CD4-positive, alpha-beta T cell treated with Interleukin-10 for 1 hour (primary cell): ENCODE measurements at regions not wholly inside any gene's neighbourhood (a gene's known extent, or its start where the extent isn't known, plus 50 kb on each side); places are given as distances from the start of the nearest gene placed in this dataset.
A peak's percentile ranks its signal among the peaks of the same experiment; 100 is the strongest.

Source experiments
- DNase-seq: peaks from one replicate; pipeline ENCODE4 v3.0.0-alpha.2; 2020

DNA sequence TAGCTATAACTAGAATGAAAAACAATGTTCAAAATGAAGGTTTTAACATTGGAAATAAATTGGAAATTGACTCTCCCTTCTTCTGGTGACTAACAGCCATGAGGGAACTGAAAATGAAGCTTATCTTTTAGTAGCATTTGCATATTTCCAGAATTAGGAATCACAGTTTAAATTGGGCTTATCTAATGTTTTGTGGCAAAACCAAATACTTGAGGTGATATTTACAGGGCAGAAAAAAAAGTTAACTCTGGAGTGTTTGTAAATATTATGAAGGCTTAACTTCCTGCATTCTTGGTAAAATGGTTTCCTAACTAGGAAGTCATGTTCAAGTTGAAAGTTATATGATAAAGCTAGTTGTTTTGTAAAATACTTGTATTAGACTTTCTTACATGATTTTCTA, 96.4 kb upstream of the SOX9 start:
- no peak for DNase-seq

DNA sequence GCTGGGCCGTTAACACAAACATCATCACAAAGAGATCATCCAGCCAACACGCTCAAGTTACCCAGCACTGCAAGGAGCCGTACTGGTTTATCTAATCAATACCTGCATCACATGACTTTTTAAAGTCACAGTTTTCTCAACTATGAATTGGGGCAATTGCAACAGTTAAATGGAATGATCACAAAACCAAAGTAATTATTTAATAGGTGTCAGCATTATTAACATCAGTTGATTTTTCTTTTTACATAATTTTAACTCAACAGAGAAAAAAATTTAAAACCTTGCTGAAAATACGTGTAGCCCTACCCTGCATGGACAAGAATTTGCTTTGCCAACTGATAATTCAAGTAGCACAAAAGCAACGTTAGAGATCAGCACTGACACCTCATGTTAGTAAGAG, 95.7 kb upstream of the SOX9 start:
- DNase-seq, result no peak

DNA sequence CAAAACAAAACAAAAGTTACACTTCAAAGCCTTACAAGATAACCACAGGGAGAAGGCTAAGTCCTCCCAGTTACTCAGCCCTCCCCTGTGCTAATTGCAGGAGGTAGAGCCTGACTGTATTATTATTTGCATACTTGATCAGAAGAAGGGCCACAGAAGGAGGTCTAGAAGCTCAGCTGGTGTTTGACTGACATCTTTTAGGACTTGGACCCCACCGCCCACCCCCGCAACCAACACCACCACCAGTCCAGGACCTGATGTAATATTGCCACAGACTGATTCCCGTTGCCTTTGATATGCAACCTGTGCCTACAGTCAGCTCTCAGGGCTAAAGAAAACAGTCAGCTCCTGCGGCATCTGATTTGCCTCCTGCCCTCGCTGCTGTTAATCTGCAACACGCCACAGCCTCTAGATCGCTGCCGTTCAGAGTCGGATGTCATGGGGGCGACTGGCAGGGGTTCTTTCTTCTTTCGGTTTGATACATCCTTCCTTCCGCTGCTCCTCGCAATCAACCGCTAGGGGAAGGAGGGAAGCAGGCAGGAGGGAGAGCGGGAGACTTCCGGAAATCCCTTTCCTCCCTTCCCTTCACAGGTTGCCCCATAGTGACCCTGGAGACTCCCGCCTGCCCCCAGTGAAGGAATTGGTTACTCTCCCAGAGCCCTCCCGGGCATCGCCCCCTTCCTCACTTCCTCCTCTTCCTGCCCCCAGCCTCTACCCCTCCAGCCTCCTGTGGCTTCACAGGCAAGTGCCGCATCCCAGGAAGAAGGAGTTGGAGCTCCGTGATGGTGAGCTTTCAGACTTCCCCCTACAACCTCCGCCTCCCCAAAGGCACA, 90.5 kb upstream of the SOX9 start:
- DNase-seq, result peak; percentile 19

DNA sequence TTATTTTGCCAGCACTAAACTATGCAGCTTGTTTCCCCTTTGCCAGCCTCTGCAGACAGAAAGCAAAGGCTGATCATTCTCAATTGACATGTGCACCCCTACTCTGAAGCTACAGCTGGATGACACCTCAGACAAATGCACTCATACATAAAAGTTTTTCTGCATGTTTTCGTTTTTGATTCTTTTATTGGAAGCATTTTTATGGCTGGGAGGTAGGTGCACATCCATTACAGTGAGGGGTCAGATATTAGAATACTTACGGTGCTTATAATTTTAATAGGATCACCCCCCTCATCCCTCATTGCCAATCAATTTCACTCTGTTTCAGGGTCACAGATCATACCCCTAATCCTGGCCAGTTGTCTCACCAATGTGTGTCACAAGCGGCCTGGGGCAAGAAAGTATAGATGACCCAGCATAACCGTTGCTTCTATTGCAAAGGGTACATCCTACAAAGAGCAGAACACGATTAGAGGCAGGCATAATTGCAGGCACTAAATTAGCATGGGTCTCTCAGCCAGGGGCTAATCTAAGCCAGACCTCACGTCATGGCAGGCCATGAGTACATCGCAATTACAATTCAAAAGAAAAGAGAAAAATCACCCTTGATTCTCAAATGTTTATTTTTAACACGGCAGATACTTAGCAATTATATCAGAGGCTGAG, 89.5 kb upstream of the SOX9 start:
- DNase-seq, result no peak

DNA sequence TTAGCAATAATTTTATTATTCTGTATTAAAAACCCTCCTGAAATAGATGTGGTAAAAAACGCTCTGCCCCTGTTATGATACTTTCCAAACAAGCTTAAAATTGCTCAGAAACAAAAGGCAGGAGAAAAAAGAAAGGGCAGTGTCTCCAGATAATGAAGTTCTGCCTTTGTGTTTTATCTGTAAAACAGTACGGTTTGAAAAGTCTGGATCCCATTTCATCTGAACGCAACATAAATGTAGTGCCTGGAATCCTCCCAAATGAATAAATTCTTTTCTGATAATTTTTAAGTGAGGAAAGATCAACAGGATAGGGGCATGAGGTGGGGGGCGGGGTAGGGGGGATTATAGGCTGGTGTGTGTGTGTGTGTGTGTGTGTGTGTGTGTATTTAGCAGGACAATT, 87.5 kb upstream of the SOX9 start:
- no peak for DNase-seq

DNA sequence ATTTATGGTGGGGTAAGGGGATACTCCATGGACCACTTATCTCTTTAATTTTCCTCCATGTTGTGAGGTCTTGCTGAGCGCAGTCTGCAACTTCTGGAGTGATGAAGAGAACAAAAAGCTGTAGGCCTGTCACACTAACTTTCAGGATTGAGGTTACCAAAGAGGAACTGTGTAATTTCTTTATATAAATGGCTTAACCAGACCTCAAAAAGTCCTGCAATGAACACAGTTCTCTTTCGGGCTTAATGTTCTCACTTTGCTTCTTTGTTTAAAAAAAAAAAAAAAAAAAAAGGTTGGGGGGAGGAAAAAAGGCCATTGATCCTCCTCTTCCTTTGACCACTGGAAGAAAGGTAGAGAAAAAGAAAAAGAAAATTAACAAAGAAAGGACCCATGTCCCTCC, 86.8 kb upstream of the SOX9 start:
- DNase-seq, result no peak

DNA sequence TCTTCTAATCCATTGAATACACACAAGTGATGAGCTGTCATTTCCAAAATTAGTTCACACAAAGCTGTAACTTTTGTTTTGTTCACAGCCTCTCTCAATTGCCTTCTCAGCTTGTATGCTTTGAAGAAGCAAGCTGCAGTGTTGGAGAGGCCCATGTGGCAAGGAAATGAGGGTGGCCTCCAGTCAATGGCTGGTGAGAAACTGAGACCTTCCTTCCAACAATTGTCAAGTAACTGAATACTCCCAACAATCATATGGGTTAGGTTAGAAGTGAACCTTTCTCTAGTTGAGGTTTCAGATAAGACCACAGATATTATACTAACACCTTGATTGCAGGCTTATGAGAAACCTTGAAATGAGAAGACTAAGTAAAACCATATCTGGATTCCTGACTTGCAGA, 82.4 kb upstream of the SOX9 start:
- DNase-seq, result no peak

DNA sequence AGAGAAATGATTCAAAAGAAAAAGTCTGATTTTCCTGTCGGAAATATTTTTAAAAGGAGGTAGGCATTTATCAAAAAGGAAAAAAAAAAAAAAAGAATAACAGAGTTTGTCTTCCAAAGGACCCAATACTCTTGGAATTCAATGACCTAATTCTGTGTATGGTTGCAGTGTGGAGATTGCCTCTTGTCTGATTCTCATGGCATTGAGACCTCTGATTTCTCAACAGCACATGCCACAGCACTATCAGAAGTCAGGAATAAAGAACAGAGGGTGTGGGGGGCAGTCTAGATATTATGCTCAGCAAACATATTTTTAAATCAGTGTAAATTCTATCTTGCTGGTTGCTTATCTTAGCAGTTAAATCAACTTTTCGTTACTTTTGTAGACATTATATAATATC, 81.3 kb upstream of the SOX9 start:
- no peak for DNase-seq

DNA sequence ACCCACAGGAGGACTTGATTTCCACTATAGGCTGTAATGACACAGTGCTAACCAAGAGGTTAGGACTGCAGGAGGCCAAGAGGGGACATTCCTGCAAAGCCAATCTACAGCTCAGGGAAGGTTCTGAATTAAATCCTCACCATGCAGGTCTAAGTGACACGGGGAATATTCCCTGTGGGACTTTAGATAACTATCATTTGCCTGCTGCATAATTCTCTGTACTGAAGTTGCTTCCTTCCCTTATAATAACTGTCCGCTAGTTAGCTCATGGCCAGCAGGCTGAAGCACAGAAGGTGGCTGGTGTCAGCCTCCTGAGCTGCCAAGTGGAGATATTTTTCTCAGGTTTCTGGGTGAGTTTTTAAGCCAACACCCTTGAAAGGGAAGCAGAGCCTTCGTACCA, 74.6 kb upstream of the SOX9 start:
- DNase-seq, result no peak

DNA sequence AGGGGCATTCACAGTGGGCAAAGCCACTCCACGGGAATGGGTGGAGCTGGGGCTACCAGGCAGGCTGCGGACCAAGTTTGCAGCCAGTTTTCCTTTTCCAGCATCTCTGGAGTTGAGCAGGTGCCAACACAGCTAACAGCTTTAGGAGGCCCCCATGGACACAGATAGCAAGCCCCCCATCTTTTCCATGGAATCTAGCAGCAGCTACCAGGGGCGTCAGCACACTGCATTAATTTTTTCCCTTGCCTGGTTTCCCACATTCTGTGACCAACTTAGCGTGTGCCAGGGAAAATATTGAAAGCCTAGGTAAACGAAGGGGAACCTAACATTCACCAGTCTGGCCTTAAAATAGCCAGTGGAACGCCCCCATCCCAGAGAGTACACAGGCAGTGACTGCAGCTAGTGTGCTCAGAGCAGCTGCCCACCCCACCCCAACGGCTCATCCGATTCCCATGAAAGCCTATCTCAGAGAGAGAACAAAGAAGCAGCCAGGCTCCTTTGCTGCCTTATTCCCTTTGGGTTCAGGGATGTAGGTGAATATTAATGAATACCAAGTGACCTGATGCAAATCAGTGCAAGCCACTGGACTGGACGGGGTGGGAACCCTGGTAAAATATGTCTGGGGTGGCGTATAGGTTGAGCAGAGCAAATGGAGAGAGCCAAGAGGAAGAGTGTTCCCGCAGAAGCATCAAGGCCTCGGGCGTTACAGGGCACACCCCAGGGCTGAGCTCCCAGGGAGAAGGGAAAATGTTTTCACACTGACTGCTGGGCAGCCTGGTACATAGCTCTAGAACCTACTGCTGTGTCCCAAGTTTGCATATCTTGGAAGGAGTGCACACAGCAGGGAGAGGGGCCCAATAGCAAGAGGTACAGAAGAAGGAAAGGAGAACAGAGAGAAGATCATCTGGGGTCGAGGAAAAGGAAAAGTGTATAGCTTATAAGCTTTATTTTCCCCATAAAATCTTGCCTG, 73.9 kb upstream of the SOX9 start:
- DNase-seq, result no peak

DNA sequence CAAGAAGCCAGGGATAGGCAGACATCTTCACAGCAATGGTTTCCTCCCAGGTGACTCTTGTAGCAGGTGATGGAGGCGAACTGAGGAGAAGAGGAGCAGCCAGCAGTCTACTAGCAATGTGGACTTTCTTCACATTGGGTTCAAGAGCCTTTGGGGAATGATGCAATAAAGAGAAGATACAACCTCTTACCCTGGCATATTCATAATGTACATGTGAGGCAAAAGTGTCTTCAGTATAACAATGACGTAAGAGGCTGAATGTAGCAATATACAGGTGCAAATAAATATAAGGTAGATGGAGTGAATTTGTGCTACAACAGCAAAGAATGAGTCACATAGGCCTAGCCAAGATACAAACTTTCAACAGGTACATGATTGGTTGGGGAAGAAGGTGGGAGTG, 70.9 kb upstream of the SOX9 start:
- DNase-seq, result no peak

DNA sequence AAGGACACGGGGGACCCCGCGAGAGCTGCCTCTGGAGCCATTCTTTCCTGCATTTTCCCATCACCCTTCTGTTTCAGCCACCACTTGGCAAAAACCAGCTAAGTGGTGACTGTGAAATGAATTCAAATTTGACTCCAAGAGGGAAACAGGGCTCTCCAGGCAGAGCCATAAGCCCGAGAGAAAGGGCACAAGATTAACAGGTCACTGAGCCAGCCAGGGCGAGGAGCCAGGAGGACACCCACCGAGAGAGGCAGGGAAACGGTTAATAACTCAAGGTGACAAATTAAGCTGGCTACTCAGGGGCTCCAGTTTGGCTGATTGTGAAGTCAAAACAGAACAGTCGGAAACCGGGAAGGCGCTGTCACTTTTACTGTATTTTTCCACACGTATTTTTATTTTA, 67.8 kb upstream of the SOX9 start:
- DNase-seq, result no peak

DNA sequence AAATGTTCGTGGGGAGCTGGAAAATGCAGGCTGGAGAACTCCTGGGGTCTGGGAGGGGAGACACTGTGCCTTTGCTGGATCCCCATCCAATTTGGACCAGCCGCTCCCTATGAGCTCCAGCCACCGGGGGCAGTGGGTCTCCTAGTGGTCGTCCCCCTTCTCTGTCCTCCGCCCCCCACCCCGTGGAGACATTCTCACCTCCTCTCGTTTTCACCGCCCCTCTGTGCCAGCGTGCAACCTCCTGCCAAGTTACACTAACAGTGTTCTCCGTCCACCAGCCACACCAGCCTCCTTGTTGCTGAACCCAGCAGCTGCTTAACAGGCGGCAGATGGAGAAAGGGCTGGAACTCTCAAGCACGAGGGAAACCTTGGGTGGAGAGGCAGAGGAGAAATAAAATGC, 67.4 kb upstream of the SOX9 start:
- DNase-seq, result no peak

DNA sequence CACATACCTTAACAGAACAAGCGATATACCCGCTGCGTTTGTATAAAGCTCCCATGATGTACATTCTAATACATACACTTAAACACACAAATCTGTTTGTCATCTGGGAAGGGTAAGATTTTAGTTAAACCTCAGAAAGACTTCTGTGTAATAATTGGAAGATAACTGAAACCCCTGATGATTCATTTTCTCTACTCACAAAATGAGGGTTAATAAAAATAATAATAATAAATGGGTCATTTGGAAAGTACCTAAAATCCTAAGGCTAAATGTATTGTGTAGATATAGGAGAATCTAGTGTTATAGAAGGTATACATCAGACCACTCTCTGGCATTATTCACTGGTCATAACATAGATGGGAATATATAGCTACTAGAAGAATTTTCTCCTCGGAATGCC, 64.7 kb upstream of the SOX9 start:
- no peak for DNase-seq

DNA sequence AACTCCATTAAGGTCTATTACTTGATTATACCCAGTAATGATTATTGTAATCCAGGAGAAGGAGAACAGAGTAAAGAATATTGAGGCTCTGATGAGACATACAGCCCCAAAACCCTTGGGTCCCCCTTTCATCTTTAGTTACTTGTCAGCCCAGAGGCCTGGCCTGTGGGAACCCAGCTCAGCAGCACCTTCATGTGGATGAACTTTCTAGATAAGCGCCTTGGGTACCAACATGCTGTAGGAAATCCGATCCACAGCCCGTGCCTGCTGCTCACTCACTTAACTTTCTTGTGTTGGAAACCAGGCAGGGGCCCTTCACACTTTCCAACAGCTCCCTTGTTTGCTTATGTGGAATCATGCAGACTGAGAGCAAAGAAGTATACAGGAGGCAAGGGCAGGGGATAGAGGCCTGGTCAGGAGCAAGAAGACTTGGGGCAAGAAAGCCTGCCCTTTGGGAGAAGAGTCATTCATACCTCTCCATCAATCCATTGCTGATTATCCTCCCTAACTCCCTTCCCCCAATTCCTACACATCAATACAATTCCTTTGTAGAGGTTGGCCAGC, 64.0 kb upstream of the SOX9 start:
- DNase-seq, result no peak

DNA sequence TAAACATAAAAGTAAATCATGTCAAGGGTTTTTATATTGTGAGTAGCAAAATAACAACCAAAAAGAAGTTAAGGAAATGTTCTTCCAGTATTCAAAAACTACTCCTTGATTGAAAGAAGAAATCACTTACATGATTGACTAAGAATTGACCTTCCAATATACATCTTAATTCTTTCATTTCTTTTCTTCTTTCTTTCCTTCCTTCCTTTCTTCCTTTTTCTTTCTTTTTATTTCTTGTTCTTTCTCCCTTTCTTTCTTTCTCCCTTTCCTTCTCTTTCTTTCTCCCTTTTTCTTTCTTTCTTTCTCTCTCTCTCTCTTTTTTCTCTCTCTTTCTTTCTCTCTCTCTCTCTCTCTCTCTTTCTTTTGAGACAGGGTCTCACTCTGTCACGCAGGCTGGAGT, 60.7 kb upstream of the SOX9 start:
- no peak for DNase-seq

DNA sequence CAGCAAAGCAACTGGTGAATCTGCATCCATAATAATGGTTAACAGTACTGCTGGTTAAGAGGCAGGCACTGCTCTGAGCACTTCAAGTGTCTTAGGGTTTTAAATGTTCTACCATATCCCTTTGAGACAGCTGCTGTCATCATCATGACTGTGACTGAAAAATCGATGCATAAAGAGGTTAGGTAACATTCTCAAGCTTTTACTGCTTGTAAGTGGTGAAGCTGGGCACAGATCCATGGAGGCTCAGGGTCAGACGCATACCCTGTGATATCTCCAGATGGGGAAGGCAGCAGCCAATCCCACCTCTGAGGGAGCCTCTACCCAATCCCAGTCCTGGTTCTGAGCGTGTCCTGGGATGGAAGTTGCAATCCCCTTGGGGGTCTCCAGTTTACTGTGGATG, 57.6 kb upstream of the SOX9 start:
- DNase-seq, result no peak

DNA sequence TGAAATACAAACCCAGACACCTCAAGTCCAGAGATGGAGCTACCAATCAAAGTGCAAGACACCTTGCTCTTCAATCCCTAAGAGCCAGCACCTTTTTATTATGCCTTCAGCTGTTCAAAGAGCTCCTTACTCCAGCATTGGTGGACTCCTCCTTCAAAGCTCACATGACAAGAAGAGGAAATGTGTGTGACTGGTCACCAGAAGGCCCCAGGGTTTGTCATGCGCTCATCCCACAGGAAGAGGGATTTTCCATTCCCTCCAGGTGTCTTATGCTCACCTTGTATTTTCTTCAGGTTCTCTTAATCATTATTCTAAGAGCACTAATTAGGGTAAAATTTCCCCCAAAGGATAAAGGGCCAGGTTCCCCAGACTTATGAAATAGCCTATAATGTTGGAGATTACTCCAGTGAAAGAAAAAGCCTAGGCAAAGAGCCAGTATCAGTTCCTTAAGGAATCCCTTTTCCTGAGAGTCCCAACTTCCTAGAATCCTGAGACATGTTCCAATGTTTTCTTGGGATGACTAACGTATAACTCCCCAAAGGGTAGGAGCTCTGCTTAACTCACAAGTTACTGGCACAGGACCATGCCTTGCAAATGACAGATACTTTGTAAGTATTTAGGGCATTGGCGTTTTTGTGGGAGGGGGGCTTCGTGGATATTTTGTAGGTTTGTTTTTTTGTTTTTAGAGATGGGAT, 56.9 kb upstream of the SOX9 start:
- DNase-seq, result no peak

DNA sequence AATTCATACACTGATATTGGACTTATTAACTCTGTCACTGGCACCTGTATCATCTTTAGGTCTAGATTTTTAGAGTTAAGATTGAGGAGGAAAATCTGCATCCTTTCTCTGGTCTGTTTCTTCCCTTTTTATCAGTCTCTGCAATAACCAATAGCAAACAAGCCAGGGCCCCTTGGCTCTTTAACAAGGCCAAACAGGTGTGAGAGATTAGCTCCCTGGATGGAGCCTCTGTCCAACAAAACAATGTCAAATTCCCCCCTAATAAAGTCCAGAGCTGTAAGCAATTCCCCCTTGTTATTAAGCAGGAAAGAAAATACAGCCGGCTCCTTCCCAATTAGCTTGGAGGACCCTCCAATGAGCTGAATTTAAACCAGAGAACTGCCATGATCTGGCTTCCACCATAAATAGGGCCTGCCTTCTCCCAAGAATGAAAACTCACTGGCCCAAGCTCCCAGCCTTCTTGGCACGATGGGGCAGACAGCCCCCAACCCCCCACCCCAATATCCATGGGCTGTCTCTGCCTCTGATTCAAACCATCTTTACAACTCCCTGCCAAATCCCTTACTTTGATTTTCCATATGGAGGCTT, 56.1 kb upstream of the SOX9 start:
- no peak for DNase-seq

DNA sequence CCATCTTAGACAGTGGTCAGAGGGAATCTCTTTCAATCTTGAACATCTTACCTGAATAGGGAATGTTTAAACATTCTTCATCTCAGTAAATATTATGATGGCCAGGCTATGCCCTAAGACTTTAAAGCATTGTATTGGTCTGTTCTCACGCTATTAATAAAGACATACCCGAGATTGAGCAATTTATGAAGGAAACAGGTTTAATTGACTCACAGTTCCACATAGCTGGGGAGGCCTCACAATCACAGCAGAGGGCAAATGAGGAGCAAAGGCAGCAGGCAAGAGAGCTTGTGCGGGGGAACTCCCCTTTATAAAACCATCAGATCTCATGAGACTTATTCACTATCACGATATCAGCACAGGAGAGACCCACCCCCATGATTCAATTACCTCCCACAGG, 55.3 kb upstream of the SOX9 start:
- no peak for DNase-seq

DNA sequence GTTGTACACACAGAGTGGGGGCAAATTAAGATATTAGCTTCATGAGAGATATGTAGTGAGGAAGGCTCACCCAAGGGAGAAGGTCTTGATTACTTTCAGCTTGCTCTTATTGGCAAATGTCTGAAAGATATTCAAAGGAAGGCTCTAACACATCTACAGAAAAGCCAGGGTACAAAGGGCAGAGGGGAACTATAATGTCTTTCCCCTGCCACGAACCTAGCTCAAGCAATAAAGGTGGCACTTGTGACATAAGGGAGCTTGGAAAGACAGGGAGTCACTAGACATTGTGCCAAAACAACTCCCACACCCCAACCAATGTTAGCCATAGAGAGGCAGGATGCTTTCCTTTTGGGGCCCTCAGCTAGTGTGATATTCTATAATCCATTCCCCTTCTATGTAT, 52.2 kb upstream of the SOX9 start:
- DNase-seq, result no peak

DNA sequence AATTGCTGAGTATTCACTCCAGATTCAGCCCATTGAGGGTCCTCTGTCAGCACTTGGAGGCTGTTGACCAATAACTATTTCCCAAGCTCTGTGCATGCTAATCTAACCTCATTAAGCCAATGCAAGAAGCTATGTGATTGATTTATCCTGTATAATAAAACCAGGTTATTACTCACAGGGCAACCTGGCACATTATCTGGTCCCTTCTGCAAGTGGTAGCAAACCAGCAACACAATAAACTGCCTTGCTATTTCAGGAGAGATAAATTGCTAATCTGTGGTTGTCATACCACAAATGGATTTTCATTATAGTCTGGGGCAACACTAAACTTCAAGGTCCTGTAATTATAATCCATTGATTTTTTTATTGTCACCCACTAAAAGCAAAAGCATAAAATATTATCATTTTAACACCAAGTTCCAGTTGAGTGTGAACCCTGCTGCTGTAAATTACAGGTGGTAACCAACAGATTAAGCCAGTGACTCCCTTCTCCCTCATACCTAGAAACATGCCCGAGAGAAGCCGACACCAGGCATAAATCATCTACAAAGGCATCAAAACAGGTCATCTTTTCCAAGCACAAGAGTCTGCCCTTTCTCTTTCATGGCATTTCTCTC, 51.1 kb upstream of the SOX9 start:
- no peak for DNase-seq
